Activated naive CD4-positive, alpha-beta T cell treated with anti-CD3 and anti-CD28 coated beads for 36 hours (primary cell): ENCODE measurements at regions not wholly inside any gene's neighbourhood (a gene's known extent, or its start where the extent isn't known, plus 50 kb on each side); places are given as distances from the start of the nearest gene placed in this dataset.

Experiments
- CTCF ChIA-PET: fragments of 350-600 bp; sonication (Branson Sonifier 250); formaldehyde crosslinking; loops from one replicate; lab custom pipeline; 2021; ENCODE audit warnings: antibody characterized with exemption; lab: Charles Lee
- DNase-seq: peaks from one replicate; pipeline ENCODE4 v3.0.0-alpha.2; 2020
- H3K27ac Mint-ChIP-seq: one replicate; pipeline ENCODE4 v1.8.0; 2021; ENCODE audit warnings: mild to moderate bottlenecking, mixed read lengths
- H3K27me3 Mint-ChIP-seq: one replicate; pipeline ENCODE4 v1.8.0; 2021; ENCODE audit warnings: low read depth, mixed read lengths
- H3K36me3 Mint-ChIP-seq: one replicate; pipeline ENCODE4 v1.8.0; 2021; ENCODE audit warnings: low read depth, mixed read lengths
- H3K4me1 Mint-ChIP-seq: one replicate; pipeline ENCODE4 v1.8.0; 2021; ENCODE audit warnings: low read depth, mixed read lengths
- H3K4me3 Mint-ChIP-seq: one replicate; pipeline ENCODE4 v1.8.0; 2021; ENCODE audit warnings: mild to moderate bottlenecking, moderate library complexity, mixed read lengths
- H3K9me3 Mint-ChIP-seq: one replicate; pipeline ENCODE4 v1.8.0; 2021; ENCODE audit warnings: mixed read lengths
- intact Hi-C: fragments of 100-400 bp; cut with micrococcal nuclease; formaldehyde crosslinking; loops from one replicate; pipeline ENCODE4 v1.15.1; 2023

- H3K27me3 Mint-ChIP-seq, result peaks cover 4% of the 10 kb centered on the region
Measured at GRCh38 chr17:34178092-34178491, 77.0 kb upstream of the CCL2 start.

GRCh38 chr17:34182036-34182803, 72.9 kb upstream of the CCL2 start:
- CTCF ChIA-PET, result no interaction called here
- H3K27ac Mint-ChIP-seq, result no peak overlapping the region
- intact Hi-C loops, result no loop called here

More at GRCh38 chr17:34178092-34178491, 77.0 kb upstream of the CCL2 start:
- Mint-ChIP-seq H3K4me3 (no peak overlapping the region), H3K9me3 (no peaks in the 10 kb centered on the region), H3K4me1 (no peaks in the 10 kb centered on the region), H3K27ac (no peak overlapping the region), H3K36me3 (no peaks in the 10 kb centered on the region)
- intact Hi-C loops, result no loop called here
- DNase-seq, result no peak
- CTCF ChIA-PET, result interaction anchor here (1.1 kb wide), 1 partner anchor 11 kb away, joined by 4 read pairs; no protein-coding TSS in a partner anchor

GRCh38 chr17:34195987-34196386, 59.1 kb upstream of the CCL2 start:
- CTCF ChIA-PET, result interaction anchor here (2.7 kb wide), 1 partner anchor 166 kb away, joined by 23 read pairs; the partner anchor contains the start of gene CCL1
- intact Hi-C loops, result no loop called here
- Mint-ChIP-seq H3K4me1 (peaks cover 2% of the 10 kb centered on the region), H3K4me3 (no peak overlapping the region), H3K27ac (no peak overlapping the region), H3K36me3 (no peaks in the 10 kb centered on the region), H3K27me3 (peaks cover 31% of the 10 kb centered on the region), H3K9me3 (no peaks in the 10 kb centered on the region)
- no peak for DNase-seq

More at GRCh38 chr17:34182036-34182803, 72.9 kb upstream of the CCL2 start:
- Mint-ChIP-seq H3K4me3 (no peak overlapping the region), H3K4me1 (no peaks in the 10 kb centered on the region), H3K27me3 (peaks cover 4% of the 10 kb centered on the region), H3K9me3 (no peaks in the 10 kb centered on the region), H3K36me3 (no peaks in the 10 kb centered on the region)
- no peak for DNase-seq

- CTCF ChIA-PET, result interaction anchor here (1.2 to 8.0 kb wide), 3 partner anchors 33 to 163 kb away, joined by 3 to 241 read pairs (median 24); partner anchors contain the start of genes CCL1 and CCL13
- intact Hi-C loops, result no loop called here
- Mint-ChIP-seq H3K36me3 (no peaks in the 10 kb centered on the region), H3K9me3 (no peaks in the 10 kb centered on the region), H3K27ac (no peak overlapping the region), H3K4me1 (peaks cover 12% of the 10 kb centered on the region), H3K4me3 (no peak overlapping the region), H3K27me3 (peaks cover 30% of the 10 kb centered on the region)
- no peak for DNase-seq
Measured at GRCh38 chr17:34198519-34198918, 56.6 kb upstream of the CCL2 start.

GRCh38 chr17:34199454-34199853, 55.6 kb upstream of the CCL2 start:
- Mint-ChIP-seq H3K27me3 (peaks cover 32% of the 10 kb centered on the region), H3K27ac (no peak overlapping the region), H3K36me3 (no peaks in the 10 kb centered on the region), H3K9me3 (no peaks in the 10 kb centered on the region), H3K4me3 (no peak overlapping the region), H3K4me1 (peaks cover 12% of the 10 kb centered on the region)
- intact Hi-C loops, result no loop called here
- DNase-seq, result no peak
- CTCF ChIA-PET, result interaction anchor here (0.6 to 8.0 kb wide), 4 partner anchors 31 to 162 kb away, joined by 3 to 241 read pairs (median 14); partner anchors contain the start of genes CCL1 and CCL13

- H3K4me3 Mint-ChIP-seq, result no peak overlapping the region
- DNase-seq, result peak; percentile 82
- no peaks in the 10 kb centered on the region for H3K36me3 Mint-ChIP-seq
- no peaks in the 10 kb centered on the region for H3K9me3 Mint-ChIP-seq
- peaks cover 33% of the 10 kb centered on the region for H3K27me3 Mint-ChIP-seq
- CTCF ChIA-PET, result interaction anchor here (0.6 to 8.0 kb wide), 25 partner anchors 9 to 244 kb away, joined by 3 to 241 read pairs (median 3); partner anchors contain the start of genes CCL1, CCL13 and CCL2
- H3K4me1 Mint-ChIP-seq, result peaks cover 12% of the 10 kb centered on the region
- no peak overlapping the region for H3K27ac Mint-ChIP-seq
- intact Hi-C loops, result loop anchor here (1.0 to 2.0 kb wide), 2 partner anchors 107 to 161 kb away; no protein-coding TSS in a partner anchor
Measured at GRCh38 chr17:34199932-34200534, 55.1 kb upstream of the CCL2 start.

- Mint-ChIP-seq H3K4me3 (no peak overlapping the region), H3K9me3 (no peaks in the 10 kb centered on the region), H3K27me3 (peaks cover 26% of the 10 kb centered on the region), H3K4me1 (peaks cover 12% of the 10 kb centered on the region), H3K27ac (no peak overlapping the region), H3K36me3 (no peaks in the 10 kb centered on the region)
- intact Hi-C loops, result loop anchor here (2.0 kb wide), 1 partner anchor 106 kb away; no protein-coding TSS in a partner anchor
- CTCF ChIA-PET, result interaction anchor here (0.5 to 8.0 kb wide), 28 partner anchors 14 to 275 kb away, joined by 3 to 241 read pairs (median 3); partner anchors contain the start of genes CCL1, CCL13 and CCL2
- DNase-seq, result peak; percentile 17
Measured at GRCh38 chr17:34201225-34201624, 53.9 kb upstream of the CCL2 start.

- intact Hi-C loops, result loop anchor here (2.0 kb wide), 1 partner anchor 105 kb away; no protein-coding TSS in a partner anchor
- Mint-ChIP-seq H3K4me3 (no peak overlapping the region), H3K27me3 (peaks cover 21% of the 10 kb centered on the region), H3K36me3 (no peaks in the 10 kb centered on the region), H3K4me1 (peaks cover 12% of the 10 kb centered on the region), H3K9me3 (no peaks in the 10 kb centered on the region), H3K27ac (no peak overlapping the region)
- CTCF ChIA-PET, result interaction anchor here (0.5 to 8.0 kb wide), 10 partner anchors 16 to 275 kb away, joined by 3 to 241 read pairs (median 8); partner anchors contain the start of genes CCL1 and CCL13
- DNase-seq, result no peak
Measured at GRCh38 chr17:34201767-34202166, 53.3 kb upstream of the CCL2 start.

GRCh38 chr17:34203018-34203638, 52.0 kb upstream of the CCL2 start:
- Mint-ChIP-seq H3K9me3 (no peaks in the 10 kb centered on the region), H3K4me1 (peaks cover 12% of the 10 kb centered on the region), H3K36me3 (no peaks in the 10 kb centered on the region), H3K27me3 (peaks cover 23% of the 10 kb centered on the region), H3K4me3 (no peak overlapping the region), H3K27ac (no peak overlapping the region)
- CTCF ChIA-PET, result interaction anchor here (1.3 to 8.0 kb wide), 2 partner anchors 158 to 175 kb away, joined by 3 to 241 read pairs; partner anchors contain the start of gene CCL1
- no peak for DNase-seq
- intact Hi-C loops, result no loop called here

- intact Hi-C loops, result no loop called here
- CTCF ChIA-PET, result interaction anchor here (1.0 to 8.0 kb wide), 2 partner anchors 10 to 157 kb away, joined by 3 to 241 read pairs; partner anchors contain the start of gene CCL1
- H3K36me3 Mint-ChIP-seq, result no peaks in the 10 kb centered on the region
- no peak overlapping the region for H3K4me3 Mint-ChIP-seq
- peaks cover 12% of the 10 kb centered on the region for H3K27me3 Mint-ChIP-seq
- DNase-seq, result no peak
- no peak overlapping the region for H3K27ac Mint-ChIP-seq
- no peaks in the 10 kb centered on the region for H3K9me3 Mint-ChIP-seq
- H3K4me1 Mint-ChIP-seq, result peaks cover 12% of the 10 kb centered on the region
Measured at GRCh38 chr17:34204402-34204801, 50.7 kb upstream of the CCL2 start.
